ENCODE measurements at regions not wholly inside any gene's neighbourhood (a gene's known extent, or its start where the extent isn't known, plus 50 kb on each side); places are given as distances from the start of the nearest gene placed in this dataset.

GRCh38 chr10:37701781-37702493, 155.5 kb downstream of the ZNF248 start:
- H3K36me3 Mint-ChIP-seq: no peaks in the 10 kb centered on the region
- H3K27ac Mint-ChIP-seq: no peak overlapping the region
- no peak for ATAC-seq
- no peak for DNase-seq (ENCODE audit: low spot score in 2 of 2)
- H3K9me3 Mint-ChIP-seq: peaks cover 7 to 10% of the 10 kb centered on the region in 2 donors

GRCh38 chr10:37700886-37701780, 156.3 kb downstream of the ZNF248 start:
- Mint-ChIP-seq H3K27ac (no peak overlapping the region), H3K9me3 (peaks cover 4 to 12% of the 10 kb centered on the region in 2 donors), H3K36me3 (peaks cover 0 to 7% of the 10 kb centered on the region in 2 donors)
- no peak for DNase-seq (ENCODE audit: low spot score in 2 of 2)
- no peak for ATAC-seq

- DNase-seq (ENCODE audit: low spot score in 2 of 2) (no peak), ATAC-seq (no peak)
- H3K36me3 Mint-ChIP-seq: peaks cover 0 to 5% of the 10 kb centered on the region in 2 donors
- H3K9me3 Mint-ChIP-seq: peaks cover 8 to 10% of the 10 kb centered on the region in 2 donors
- no peak overlapping the region for H3K27ac Mint-ChIP-seq
These were observed 169.8 kb downstream of the ZNF248 start for GRCh38 chr10:37687581-37687980.

- H3K27ac Mint-ChIP-seq: no peak overlapping the region
- peaks cover 5 to 10% of the 10 kb centered on the region in 2 donors for H3K36me3 Mint-ChIP-seq
- ATAC-seq (no peak), DNase-seq (ENCODE audit: low spot score in 2 of 2) (no peak)
- peaks cover 8 to 14% of the 10 kb centered on the region in 2 donors for H3K9me3 Mint-ChIP-seq
These were observed 171.4 kb downstream of the ZNF248 start for GRCh38 chr10:37685741-37686683.

- H3K9me3 Mint-ChIP-seq: peaks cover 5 to 9% of the 10 kb centered on the region in 2 donors
- DNase-seq (ENCODE audit: low spot score in 2 of 2): no peak
- no peak for ATAC-seq
- H3K27ac Mint-ChIP-seq: no peak overlapping the region
- peaks cover 5 to 10% of the 10 kb centered on the region in 2 donors for H3K36me3 Mint-ChIP-seq
These were observed 172.6 kb downstream of the ZNF248 start for GRCh38 chr10:37684765-37685164.

- ATAC-seq (no peak), DNase-seq (ENCODE audit: low spot score in 2 of 2) (no peak)
- peaks cover 11 to 17% of the 10 kb centered on the region in 2 donors for H3K9me3 Mint-ChIP-seq
- peaks cover 5 to 10% of the 10 kb centered on the region in 2 donors for H3K36me3 Mint-ChIP-seq
- no peak overlapping the region for H3K27ac Mint-ChIP-seq
These were observed 174.8 kb downstream of the ZNF248 start for GRCh38 chr10:37682617-37683016.

- ATAC-seq (no peak), DNase-seq (ENCODE audit: low spot score in 2 of 2) (no peak)
- no peak overlapping the region for H3K27ac Mint-ChIP-seq
- H3K36me3 Mint-ChIP-seq: peaks cover 5% of the 10 kb centered on the region in 2 donors
- H3K9me3 Mint-ChIP-seq: peaks cover 6 to 13% of the 10 kb centered on the region in 2 donors
These were observed 175.8 kb downstream of the ZNF248 start for GRCh38 chr10:37681617-37681999.

GRCh38 chr10:37680716-37681616, 176.4 kb downstream of the ZNF248 start:
- H3K36me3 Mint-ChIP-seq: peaks cover 5% of the 10 kb centered on the region in 2 donors
- H3K27ac Mint-ChIP-seq: no peak overlapping the region
- ATAC-seq (no peak), DNase-seq (ENCODE audit: low spot score in 2 of 2) (no peak)
- peaks cover 6 to 13% of the 10 kb centered on the region in 2 donors for H3K9me3 Mint-ChIP-seq

GRCh38 chr10:37680243-37680683, 177.1 kb downstream of the ZNF248 start:
- ATAC-seq (no peak), DNase-seq (ENCODE audit: low spot score in 2 of 2) (no peak)
- Mint-ChIP-seq H3K9me3 (peaks cover 9 to 15% of the 10 kb centered on the region in 2 donors), H3K27ac (no peak overlapping the region), H3K36me3 (peaks cover 5 to 9% of the 10 kb centered on the region in 2 donors)

GRCh38 chr10:37679465-37679864, 177.9 kb downstream of the ZNF248 start:
- no peak overlapping the region for H3K27ac Mint-ChIP-seq
- peaks cover 5 to 9% of the 10 kb centered on the region in 2 donors for H3K36me3 Mint-ChIP-seq
- ATAC-seq: no peak

GRCh38 chr10:37675449-37675848, 182.0 kb downstream of the ZNF248 start:
- ATAC-seq (no peak), DNase-seq (ENCODE audit: low spot score in 2 of 2) (no peak)
- Mint-ChIP-seq H3K9me3 (peaks cover 22 to 27% of the 10 kb centered on the region in 2 donors), H3K27ac (no peak overlapping the region), H3K36me3 (peaks cover 5 to 15% of the 10 kb centered on the region in 2 donors)

More at GRCh38 chr10:37679465-37679864, 177.9 kb downstream of the ZNF248 start:
- DNase-seq (ENCODE audit: low spot score in 2 of 2): no peak
- peaks cover 12 to 16% of the 10 kb centered on the region in 2 donors for H3K9me3 Mint-ChIP-seq

- DNase-seq (ENCODE audit: low spot score in 2 of 2): no peak
- H3K36me3 Mint-ChIP-seq: peaks cover 5 to 15% of the 10 kb centered on the region in 2 donors
- no peak for ATAC-seq
- peaks cover 18 to 24% of the 10 kb centered on the region in 2 donors for H3K9me3 Mint-ChIP-seq
- no peak overlapping the region for H3K27ac Mint-ChIP-seq
These were observed 185.6 kb downstream of the ZNF248 start for GRCh38 chr10:37671802-37672201.

- H3K36me3 Mint-ChIP-seq: peaks cover 5 to 12% of the 10 kb centered on the region in 2 donors
- H3K27ac Mint-ChIP-seq: no peak overlapping the region
- ATAC-seq (no peak), DNase-seq (ENCODE audit: low spot score in 2 of 2) (no peak)
- H3K9me3 Mint-ChIP-seq: peaks cover 31 to 34% of the 10 kb centered on the region in 2 donors
These were observed 189.7 kb downstream of the ZNF248 start for GRCh38 chr10:37667736-37668135.

GRCh38 chr10:37654466-37654865, 202.9 kb downstream of the ZNF248 start:
- no peak overlapping the region for H3K27ac Mint-ChIP-seq
- DNase-seq (ENCODE audit: low spot score in 2 of 2) (no peak), ATAC-seq (no peak)
- peaks cover 27 to 37% of the 10 kb centered on the region in 2 donors for H3K9me3 Mint-ChIP-seq
- H3K36me3 Mint-ChIP-seq: peaks cover 12 to 30% of the 10 kb centered on the region in 2 donors

GRCh38 chr10:37643187-37643586, 214.2 kb downstream of the ZNF248 start:
- ATAC-seq (no peak), DNase-seq (ENCODE audit: low spot score in 2 of 2) (no peak)
- Mint-ChIP-seq H3K36me3 (peaks cover 0 to 5% of the 10 kb centered on the region in 2 donors), H3K27ac (no peak overlapping the region), H3K9me3 (peaks cover 7 to 16% of the 10 kb centered on the region in 2 donors)
